GM18498 (cell line): ENCODE measurements at regions not wholly inside any gene's neighbourhood (a gene's known extent, or its start where the extent isn't known, plus 50 kb on each side); places are given as distances from the start of the nearest gene placed in this dataset.

Experiments used
- ATAC-seq: cut with Tn5 transposase; IDR thresholded peaks from one replicate; pipeline ENCODE4 v1.9.1; 2021; ENCODE audit warnings: mild to moderate bottlenecking, moderate library complexity; ENCODE audit not compliant: unreplicated experiment

GRCh38 chr14:38904959-38905358 lies 198.1 kb downstream of the SEC23A start:
- ATAC-seq: no peak

- ATAC-seq: no peak
Observed at GRCh38 chr14:38901791-38902190, 201.2 kb downstream of the SEC23A start.

GRCh38 chr14:38900887-38901286 lies 202.1 kb downstream of the SEC23A start:
- ATAC-seq: no peak

- no peak for ATAC-seq
Observed at GRCh38 chr14:38887696-38888095, 215.3 kb downstream of the SEC23A start.

GRCh38 chr14:38884109-38884508 lies 218.9 kb downstream of the SEC23A start:
- ATAC-seq: no peak

- ATAC-seq: no peak
Observed at GRCh38 chr14:38883127-38883526, 219.9 kb downstream of the SEC23A start.

- no peak for ATAC-seq
Observed at GRCh38 chr14:38882533-38882932, 220.5 kb downstream of the SEC23A start.

- ATAC-seq: no peak
Observed at GRCh38 chr14:38880643-38881524, 222.2 kb downstream of the SEC23A start.

- no peak for ATAC-seq
Observed at GRCh38 chr14:38877744-38878388, 225.2 kb downstream of the SEC23A start.

GRCh38 chr14:38874721-38875120 lies 228.3 kb downstream of the SEC23A start:
- no peak for ATAC-seq

GRCh38 chr14:38873941-38874612 lies 229.0 kb downstream of the SEC23A start:
- ATAC-seq: no peak

- ATAC-seq: no peak
Observed at GRCh38 chr14:38870296-38870836, 232.7 kb downstream of the SEC23A start.

GRCh38 chr14:38868399-38869290 lies 234.4 kb downstream of the SEC23A start:
- no peak for ATAC-seq

- ATAC-seq: peak; percentile 95
Observed at GRCh38 chr14:38867561-38868150, 235.4 kb downstream of the SEC23A start.

GRCh38 chr14:38866461-38866860 lies 236.6 kb downstream of the SEC23A start:
- no peak for ATAC-seq

- ATAC-seq: no peak
Observed at GRCh38 chr14:38862366-38862765, 240.7 kb downstream of the SEC23A start.

- ATAC-seq: no peak
Observed at GRCh38 chr14:38860530-38860929, 242.5 kb downstream of the SEC23A start.

- no peak for ATAC-seq
Observed at GRCh38 chr14:38856798-38857197, 246.2 kb downstream of the SEC23A start.

GRCh38 chr14:38855513-38855912 lies 247.5 kb downstream of the SEC23A start:
- no peak for ATAC-seq

GRCh38 chr14:38851111-38851510 lies 251.9 kb downstream of the SEC23A start:
- ATAC-seq: no peak
